ENCODE measurements at regions not wholly inside any gene's neighbourhood (a gene's known extent, or its start where the extent isn't known, plus 50 kb on each side); places are given as distances from the start of the nearest gene placed in this dataset.

GRCh38 chr6:25197111-25197510 lies 82.1 kb upstream of the CARMIL1 start:
- intact Hi-C loops (cut with DNase I, micrococcal nuclease): no loop called here
- H3K27ac ChIP-seq (ENCODE audit: low read depth in 1 of 2, low read length in 2 of 2): no peak overlapping the region
- Mint-ChIP-seq H3K36me3 (ENCODE audit: low read depth) (no peaks in the 10 kb centered on the region), H3K4me1 (ENCODE audit: low read depth) (no peaks in the 10 kb centered on the region), H3K9me3 (no peaks in the 10 kb centered on the region), H3K27ac (no peak overlapping the region), H3K27me3 (peaks cover 6% of the 10 kb centered on the region), H3K4me3 (no peak overlapping the region)
- DNase-seq: no peak
- no peaks in the 10 kb centered on the region for H3K36me3 ChIP-seq (ENCODE audit: insufficient read depth, low read length)
- no peak for ATAC-seq (ENCODE audit: poor library complexity)
- H3K27me3 ChIP-seq (ENCODE audit: control insufficient read depth in 1 of 2, insufficient read depth in 2 of 2, low read length in 2 of 2): no peaks in the 10 kb centered on the region
- POLR2A ChIA-PET: no interaction called here
- TF ChIP-seq CTCF (IDR thresholded peaks at IDR 0.05): no peak
- no peaks in the 10 kb centered on the region for H3K9me3 ChIP-seq (ENCODE audit: control insufficient read depth in 1 of 2, insufficient read depth in 1 of 2, low read length in 2 of 2)
- H3K4me1 ChIP-seq (ENCODE audit: insufficient read depth, low read length): no peaks in the 10 kb centered on the region
- CTCF ChIA-PET: no interaction called here
- H3K4me3 ChIP-seq (ENCODE audit: low read length): no peak overlapping the region

- H3K4me1 ChIP-seq (ENCODE audit: insufficient read depth, low read length): no peaks in the 10 kb centered on the region
- TF ChIP-seq CTCF (IDR thresholded peaks at IDR 0.05): no peak
- ChIA-PET CTCF (interaction anchor here (1.9 kb wide), 1 partner anchor 24 kb away, joined by 7 read pairs; no protein-coding TSS in a partner anchor), POLR2A (no interaction called here)
- H3K27ac ChIP-seq (ENCODE audit: low read depth in 1 of 2, low read length in 2 of 2): no peak overlapping the region
- H3K4me3 Mint-ChIP-seq: no peak overlapping the region
- no peaks in the 10 kb centered on the region for H3K27me3 ChIP-seq (ENCODE audit: control insufficient read depth in 1 of 2, insufficient read depth in 2 of 2, low read length in 2 of 2)
- no peaks in the 10 kb centered on the region for H3K36me3 ChIP-seq (ENCODE audit: insufficient read depth, low read length)
- no peak overlapping the region for H3K4me3 ChIP-seq (ENCODE audit: low read length)
- DNase-seq (no peak), ATAC-seq (ENCODE audit: poor library complexity) (no peak)
- no peaks in the 10 kb centered on the region for H3K4me1 Mint-ChIP-seq (ENCODE audit: low read depth)
- no peaks in the 10 kb centered on the region for H3K9me3 Mint-ChIP-seq
- peaks cover 4% of the 10 kb centered on the region for H3K27me3 Mint-ChIP-seq
- no peak overlapping the region for H3K27ac Mint-ChIP-seq
- intact Hi-C loops (cut with DNase I, micrococcal nuclease): no loop called here
- H3K9me3 ChIP-seq (ENCODE audit: control insufficient read depth in 1 of 2, insufficient read depth in 1 of 2, low read length in 2 of 2): no peaks in the 10 kb centered on the region
- no peaks in the 10 kb centered on the region for H3K36me3 Mint-ChIP-seq (ENCODE audit: low read depth)
These were observed 79.6 kb upstream of the CARMIL1 start for GRCh38 chr6:25199544-25199943.

- ChIA-PET CTCF (no interaction called here), POLR2A (no interaction called here)
- no peaks in the 10 kb centered on the region for H3K27me3 ChIP-seq (ENCODE audit: control insufficient read depth in 1 of 2, insufficient read depth in 2 of 2, low read length in 2 of 2)
- no peak for ATAC-seq (ENCODE audit: poor library complexity)
- no peaks in the 10 kb centered on the region for H3K9me3 ChIP-seq (ENCODE audit: control insufficient read depth in 1 of 2, insufficient read depth in 1 of 2, low read length in 2 of 2)
- Mint-ChIP-seq H3K27ac (no peak overlapping the region), H3K9me3 (no peaks in the 10 kb centered on the region), H3K4me1 (ENCODE audit: low read depth) (no peaks in the 10 kb centered on the region), H3K36me3 (ENCODE audit: low read depth) (no peaks in the 10 kb centered on the region), H3K4me3 (no peak overlapping the region), H3K27me3 (peaks cover 13% of the 10 kb centered on the region)
- no peaks in the 10 kb centered on the region for H3K36me3 ChIP-seq (ENCODE audit: insufficient read depth, low read length)
- H3K27ac ChIP-seq (ENCODE audit: low read depth in 1 of 2, low read length in 2 of 2): no peak overlapping the region
- DNase-seq: no peak
- H3K4me1 ChIP-seq (ENCODE audit: insufficient read depth, low read length): no peaks in the 10 kb centered on the region
- intact Hi-C loops (cut with DNase I, micrococcal nuclease): no loop called here
- no peak for TF ChIP-seq CTCF (IDR thresholded peaks at IDR 0.05)
- no peak overlapping the region for H3K4me3 ChIP-seq (ENCODE audit: low read length)
These were observed 76.7 kb upstream of the CARMIL1 start for GRCh38 chr6:25202504-25202903.

Measured in CD4-positive, alpha-beta T cell (primary cell).